ENCODE measurements at regions not wholly inside any gene's neighbourhood (a gene's known extent, or its start where the extent isn't known, plus 50 kb on each side); places are given as distances from the start of the nearest gene placed in this dataset.

GRCh38 chr1:29389533-29390041 is 153.3 kb downstream of the PTPRU start:
- TF ChIP-seq CTCF (IDR thresholded peaks at IDR 0.05): no peak
- no peak for TF ChIP-seq EP300 (IDR thresholded peaks at IDR 0.05)

All from ovary (tissue), 3 donors.